HepG2 (cell line): ENCODE measurements at regions not wholly inside any gene's neighbourhood (a gene's known extent, or its start where the extent isn't known, plus 50 kb on each side); places are given as distances from the start of the nearest gene placed in this dataset.

Experiments
- HOXA9 ChIP-seq: sonication (generic); formaldehyde crosslinking; IDR thresholded peaks from 2 replicates; pipeline ENCODE4 v1.8.1; 2022; ENCODE audit warnings: missing genetic modification reagents, mild to moderate bottlenecking, moderate library complexity, borderline replicate concordance
- KDM2A ChIP-seq: sonication (generic); formaldehyde crosslinking; IDR thresholded peaks from 2 replicates; pipeline ENCODE4 v1.4.0; 2020; ENCODE audit warnings: low read depth, missing genetic modification reagents, borderline replicate concordance
- MIER2 ChIP-seq: IDR thresholded peaks from 2 replicates; pipeline ENCODE4 v1.6.1; 2016; ENCODE audit warnings: missing biosample characterization, missing genetic modification reagents
- MXD1 ChIP-seq: sonication (generic); formaldehyde crosslinking; IDR thresholded peaks from 2 replicates; pipeline ENCODE4 v1.4.0; 2020; ENCODE audit warnings: mild to moderate bottlenecking, missing genetic modification reagents
- NCOR1 ChIP-seq: fragments of 200-600 bp; sonication (generic); IDR thresholded peaks from 2 replicates; pipeline ENCODE4 v1.7.0; 2017; ENCODE audit warnings: antibody characterized with exemption, low read length, borderline replicate concordance
- NKX3-1 ChIP-seq: sonication (generic); formaldehyde crosslinking; IDR thresholded peaks from 2 replicates; pipeline ENCODE4 v1.5.0; 2020; ENCODE audit warnings: missing genetic modification reagents
- PHF8 ChIP-seq: sonication (generic); formaldehyde crosslinking; IDR thresholded peaks from 2 replicates; pipeline ENCODE4 v1.5.0; 2020; ENCODE audit warnings: missing genetic modification reagents
- RBFOX2 ChIP-seq: fragments of 200-400 bp; formaldehyde crosslinking; IDR thresholded peaks from 2 replicates; pipeline ENCODE4 v1.6.1; 2017; ENCODE audit warnings: low read depth, mild to moderate bottlenecking, low read length
- SMAD1 ChIP-seq: sonication (generic); formaldehyde crosslinking; IDR thresholded peaks from 2 replicates; pipeline ENCODE4 v1.4.0; 2020; ENCODE audit warnings: missing genetic modification reagents, low read depth, mild to moderate bottlenecking, borderline replicate concordance
- SMARCC2 ChIP-seq: fragments of 450-650 bp; IDR thresholded peaks from 2 replicates; pipeline ENCODE4 v1.6.1; 2017; ENCODE audit warnings: antibody characterized with exemption, mild to moderate bottlenecking
- SRSF4 ChIP-seq: fragments of 200-400 bp; formaldehyde crosslinking; IDR thresholded peaks from one replicate; pipeline ENCODE4 v1.6.1; 2018; ENCODE audit warnings: mild to moderate bottlenecking, low read depth, low read length, moderate library complexity; ENCODE audit not compliant: poor library complexity, severe bottlenecking
- SYNCRIP ChIP-seq: fragments of 200-400 bp; formaldehyde crosslinking; IDR thresholded peaks from 2 replicates; pipeline ENCODE4 v1.6.1; 2018; ENCODE audit warnings: mild to moderate bottlenecking, low read depth, low read length; ENCODE audit not compliant: insufficient read depth
- TCF12 ChIP-seq, 2 experiments: fragments of 450-650 bp in 1 of 2; sonication (generic) in 1 of 2; formaldehyde crosslinking in 1 of 2; IDR thresholded peaks; 2 replicates each; pipeline versions ENCODE4 v1.6.1 to v1.8.0; 2017 to 2022; ENCODE audit warnings: antibody characterized with exemption in 1 of 2, mild to moderate bottlenecking in 1 of 2, missing genetic modification reagents in 1 of 2, moderate library complexity in 1 of 2
- ZNF235 ChIP-seq: sonication (generic); formaldehyde crosslinking; IDR thresholded peaks from 2 replicates; pipeline ENCODE4 v1.8.1; 2023; ENCODE audit warnings: mild to moderate bottlenecking, missing genetic modification reagents, borderline replicate concordance
- ZNF414 ChIP-seq: sonication (generic); formaldehyde crosslinking; IDR thresholded peaks from 2 replicates; pipeline ENCODE4 v1.5.0; 2020; ENCODE audit warnings: missing genetic modification reagents
- ZNF543 ChIP-seq: sonication (generic); formaldehyde crosslinking; IDR thresholded peaks from 2 replicates; pipeline ENCODE4 v1.4.0; 2020; ENCODE audit warnings: mild to moderate bottlenecking, missing genetic modification reagents
- ZZZ3 ChIP-seq: sonication (generic); formaldehyde crosslinking; IDR thresholded peaks from 2 replicates; pipeline ENCODE4 v1.4.0; 2020; ENCODE audit warnings: missing genetic modification reagents, mild to moderate bottlenecking, borderline replicate concordance
- TF ChIP-seq, protein P1 (sequence below): sonication (generic); formaldehyde crosslinking; IDR thresholded peaks from 2 replicates; pipeline ENCODE4 v1.4.0; 2020; ENCODE audit warnings: missing genetic modification reagents, borderline replicate concordance
- TF ChIP-seq, protein P2 (sequence below): sonication (generic); formaldehyde crosslinking; IDR thresholded peaks from 2 replicates; pipeline ENCODE4 v1.9.0; 2022; ENCODE audit warnings: missing genetic modification reagents, mild to moderate bottlenecking, borderline replicate concordance
- TF ChIP-seq, protein P3 (sequence below), 2 experiments: fragments of 450-650 bp in 1 of 2; sonication (generic) in 1 of 2; formaldehyde crosslinking; IDR thresholded peaks; 2 replicates each; pipeline versions ENCODE4 v1.5.0 to v1.8.0; 2020 to 2022; ENCODE audit warnings: mild to moderate bottlenecking in 1 of 2, missing genetic modification reagents in 1 of 2

GRCh38 chr7:25950488-25951413 is 201.2 kb upstream of the NFE2L3 start (continued):
- TF ChIP-seq, protein P1, sequence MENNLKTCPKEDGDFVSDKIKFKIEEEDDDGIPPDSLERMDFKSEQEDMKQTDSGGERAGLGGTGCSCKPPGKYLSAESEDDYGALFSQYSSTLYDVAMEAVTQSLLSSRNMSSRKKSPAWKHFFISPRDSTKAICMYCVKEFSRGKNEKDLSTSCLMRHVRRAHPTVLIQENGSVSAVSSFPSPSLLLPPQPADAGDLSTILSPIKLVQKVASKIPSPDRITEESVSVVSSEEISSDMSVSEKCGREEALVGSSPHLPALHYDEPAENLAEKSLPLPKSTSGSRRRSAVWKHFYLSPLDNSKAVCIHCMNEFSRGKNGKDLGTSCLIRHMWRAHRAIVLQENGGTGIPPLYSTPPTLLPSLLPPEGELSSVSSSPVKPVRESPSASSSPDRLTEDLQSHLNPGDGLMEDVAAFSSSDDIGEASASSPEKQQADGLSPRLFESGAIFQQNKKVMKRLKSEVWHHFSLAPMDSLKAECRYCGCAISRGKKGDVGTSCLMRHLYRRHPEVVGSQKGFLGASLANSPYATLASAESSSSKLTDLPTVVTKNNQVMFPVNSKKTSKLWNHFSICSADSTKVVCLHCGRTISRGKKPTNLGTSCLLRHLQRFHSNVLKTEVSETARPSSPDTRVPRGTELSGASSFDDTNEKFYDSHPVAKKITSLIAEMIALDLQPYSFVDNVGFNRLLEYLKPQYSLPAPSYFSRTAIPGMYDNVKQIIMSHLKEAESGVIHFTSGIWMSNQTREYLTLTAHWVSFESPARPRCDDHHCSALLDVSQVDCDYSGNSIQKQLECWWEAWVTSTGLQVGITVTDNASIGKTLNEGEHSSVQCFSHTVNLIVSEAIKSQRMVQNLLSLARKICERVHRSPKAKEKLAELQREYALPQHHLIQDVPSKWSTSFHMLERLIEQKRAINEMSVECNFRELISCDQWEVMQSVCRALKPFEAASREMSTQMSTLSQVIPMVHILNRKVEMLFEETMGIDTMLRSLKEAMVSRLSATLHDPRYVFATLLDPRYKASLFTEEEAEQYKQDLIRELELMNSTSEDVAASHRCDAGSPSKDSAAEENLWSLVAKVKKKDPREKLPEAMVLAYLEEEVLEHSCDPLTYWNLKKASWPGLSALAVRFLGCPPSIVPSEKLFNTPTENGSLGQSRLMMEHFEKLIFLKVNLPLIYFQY (CRISPR knock-in tag), result 0 out of 2 replicates have a peak, but pooled peaks have one; percentile 32
- TF ChIP-seq HOXA9 (CRISPR knock-in tag) (no peak), KDM2A (peak; percentile 45; the same call in 1 of the 2 replicates), MXD1 (0 out of 2 replicates have a peak, but pooled peaks have one; percentile 1), PHF8 (CRISPR knock-in tag) (peak; percentile 27; the same call in 1 of the 2 replicates), SMARCC2 (no peak), SMAD1 (CRISPR knock-in tag) (no peak), TCF12 (IDR thresholded peaks at IDR 0.05) (no peak), TCF12 (CRISPR knock-in tag; IDR thresholded peaks at IDR 0.05) (no peak), NKX3-1 (CRISPR knock-in tag) (no peak), ZNF235 (CRISPR knock-in tag) (0 out of 2 replicates have a peak, but pooled peaks have one; percentile 0), ZNF543 (CRISPR knock-in tag) (no peak; the same call in 1 of the 2 replicates), SRSF4 (no peak), ZNF414 (CRISPR knock-in tag) (no peak), SYNCRIP (no peak), RBFOX2 (peak; percentile 87), NCOR1 (no peak), MIER2 (CRISPR knock-in tag) (no peak), ZZZ3 (CRISPR knock-in tag) (0 out of 2 replicates have a peak, but pooled peaks have one; percentile 21)
- TF ChIP-seq, protein P2, sequence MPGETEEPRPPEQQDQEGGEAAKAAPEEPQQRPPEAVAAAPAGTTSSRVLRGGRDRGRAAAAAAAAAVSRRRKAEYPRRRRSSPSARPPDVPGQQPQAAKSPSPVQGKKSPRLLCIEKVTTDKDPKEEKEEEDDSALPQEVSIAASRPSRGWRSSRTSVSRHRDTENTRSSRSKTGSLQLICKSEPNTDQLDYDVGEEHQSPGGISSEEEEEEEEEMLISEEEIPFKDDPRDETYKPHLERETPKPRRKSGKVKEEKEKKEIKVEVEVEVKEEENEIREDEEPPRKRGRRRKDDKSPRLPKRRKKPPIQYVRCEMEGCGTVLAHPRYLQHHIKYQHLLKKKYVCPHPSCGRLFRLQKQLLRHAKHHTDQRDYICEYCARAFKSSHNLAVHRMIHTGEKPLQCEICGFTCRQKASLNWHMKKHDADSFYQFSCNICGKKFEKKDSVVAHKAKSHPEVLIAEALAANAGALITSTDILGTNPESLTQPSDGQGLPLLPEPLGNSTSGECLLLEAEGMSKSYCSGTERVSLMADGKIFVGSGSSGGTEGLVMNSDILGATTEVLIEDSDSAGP (CRISPR knock-in tag), result no peak
- TF ChIP-seq, protein P3, sequence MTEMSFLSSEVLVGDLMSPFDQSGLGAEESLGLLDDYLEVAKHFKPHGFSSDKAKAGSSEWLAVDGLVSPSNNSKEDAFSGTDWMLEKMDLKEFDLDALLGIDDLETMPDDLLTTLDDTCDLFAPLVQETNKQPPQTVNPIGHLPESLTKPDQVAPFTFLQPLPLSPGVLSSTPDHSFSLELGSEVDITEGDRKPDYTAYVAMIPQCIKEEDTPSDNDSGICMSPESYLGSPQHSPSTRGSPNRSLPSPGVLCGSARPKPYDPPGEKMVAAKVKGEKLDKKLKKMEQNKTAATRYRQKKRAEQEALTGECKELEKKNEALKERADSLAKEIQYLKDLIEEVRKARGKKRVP (CRISPR knock-in tag; IDR thresholded peaks at IDR 0.05), result no peak
